ENCODE measurements at regions not wholly inside any gene's neighbourhood (a gene's known extent, or its start where the extent isn't known, plus 50 kb on each side); places are given as distances from the start of the nearest gene placed in this dataset.

DNA sequence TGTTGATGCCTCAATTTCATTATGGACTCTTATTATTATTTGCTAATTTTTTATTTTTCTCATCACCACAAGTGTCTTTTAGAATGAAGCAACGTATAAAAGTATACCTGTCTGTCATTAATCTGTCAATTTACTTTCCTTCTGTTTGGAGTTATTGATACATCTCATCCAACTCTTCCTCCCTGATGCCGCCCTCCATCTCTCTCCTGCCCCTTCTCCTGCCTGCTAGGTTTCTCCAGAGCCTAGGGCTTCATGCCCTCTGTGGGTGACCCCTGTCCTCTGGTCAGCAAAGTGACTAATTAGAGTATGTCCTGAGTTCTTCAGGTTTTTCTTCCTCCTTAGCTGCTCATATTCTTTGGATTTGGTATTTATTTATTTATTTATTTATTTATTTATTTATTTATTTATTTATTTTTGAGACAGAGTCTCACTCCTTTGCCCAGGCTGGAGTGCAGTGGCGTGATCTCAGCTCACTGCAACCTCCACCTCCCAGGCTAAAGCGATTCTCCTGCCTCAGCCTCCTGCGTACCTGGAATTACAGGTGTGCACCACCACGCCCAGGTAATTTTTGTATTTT, 162.5 kb upstream of the MYCN start:
- ATAC-seq = no peak
- TF ChIP-seq ZFP3 (CRISPR knock-in tag; IDR thresholded peaks at IDR 0.05) (no peak), TOX (CRISPR knock-in tag; IDR thresholded peaks at IDR 0.05; ENCODE audit: borderline replicate concordance) (no peak), SNAI2 (CRISPR knock-in tag; IDR thresholded peaks at IDR 0.05) (no peak), OSR1 (CRISPR knock-in tag; IDR thresholded peaks at IDR 0.05) (no peak), GLIS3 (CRISPR knock-in tag; IDR thresholded peaks at IDR 0.05) (no peak), TSHZ2 (CRISPR knock-in tag; IDR thresholded peaks at IDR 0.05) (no peak), TCF4 (CRISPR knock-in tag; IDR thresholded peaks at IDR 0.05; ENCODE audit: borderline replicate concordance) (no peak)
- TF ChIP-seq, protein P1, sequence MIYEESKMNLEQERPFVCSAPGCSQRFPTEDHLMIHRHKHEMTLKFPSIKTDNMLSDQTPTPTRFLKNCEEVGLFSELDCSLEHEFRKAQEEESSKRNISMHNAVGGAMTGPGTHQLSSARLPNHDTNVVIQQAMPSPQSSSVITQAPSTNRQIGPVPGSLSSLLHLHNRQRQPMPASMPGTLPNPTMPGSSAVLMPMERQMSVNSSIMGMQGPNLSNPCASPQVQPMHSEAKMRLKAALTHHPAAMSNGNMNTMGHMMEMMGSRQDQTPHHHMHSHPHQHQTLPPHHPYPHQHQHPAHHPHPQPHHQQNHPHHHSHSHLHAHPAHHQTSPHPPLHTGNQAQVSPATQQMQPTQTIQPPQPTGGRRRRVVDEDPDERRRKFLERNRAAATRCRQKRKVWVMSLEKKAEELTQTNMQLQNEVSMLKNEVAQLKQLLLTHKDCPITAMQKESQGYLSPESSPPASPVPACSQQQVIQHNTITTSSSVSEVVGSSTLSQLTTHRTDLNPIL (CRISPR knock-in tag; IDR thresholded peaks at IDR 0.05; ENCODE audit: low read depth) = no peak

GRCh38 chr2:15778529-15779219, 161.7 kb upstream of the MYCN start:
- no peak for ATAC-seq
- no peak for TF ChIP-seq BACH2 (CRISPR knock-in tag; IDR thresholded peaks at IDR 0.05; ENCODE audit: borderline replicate concordance)
- TF ChIP-seq, protein P2, sequence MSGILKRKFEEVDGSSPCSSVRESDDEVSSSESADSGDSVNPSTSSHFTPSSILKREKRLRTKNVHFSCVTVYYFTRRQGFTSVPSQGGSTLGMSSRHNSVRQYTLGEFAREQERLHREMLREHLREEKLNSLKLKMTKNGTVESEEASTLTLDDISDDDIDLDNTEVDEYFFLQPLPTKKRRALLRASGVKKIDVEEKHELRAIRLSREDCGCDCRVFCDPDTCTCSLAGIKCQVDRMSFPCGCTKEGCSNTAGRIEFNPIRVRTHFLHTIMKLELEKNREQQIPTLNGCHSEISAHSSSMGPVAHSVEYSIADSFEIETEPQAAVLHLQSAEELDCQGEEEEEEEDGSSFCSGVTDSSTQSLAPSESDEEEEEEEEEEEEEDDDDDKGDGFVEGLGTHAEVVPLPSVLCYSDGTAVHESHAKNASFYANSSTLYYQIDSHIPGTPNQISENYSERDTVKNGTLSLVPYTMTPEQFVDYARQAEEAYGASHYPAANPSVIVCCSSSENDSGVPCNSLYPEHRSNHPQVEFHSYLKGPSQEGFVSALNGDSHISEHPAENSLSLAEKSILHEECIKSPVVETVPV (CRISPR knock-in tag; IDR thresholded peaks at IDR 0.05) = no peak
- no peak for TF ChIP-seq POU6F1 (CRISPR knock-in tag; IDR thresholded peaks at IDR 0.05; ENCODE audit: borderline replicate concordance, low read depth)
- no peak for TF ChIP-seq OSR1 (CRISPR knock-in tag; IDR thresholded peaks at IDR 0.05)
- no peak for TF ChIP-seq SNAI2 (CRISPR knock-in tag; IDR thresholded peaks at IDR 0.05)
- no peak for TF ChIP-seq ZFP30 (CRISPR knock-in tag; IDR thresholded peaks at IDR 0.05)
- TF ChIP-seq ISL1 (CRISPR knock-in tag; IDR thresholded peaks at IDR 0.05) = no peak
- TF ChIP-seq ESRRG (CRISPR knock-in tag; IDR thresholded peaks at IDR 0.05) = no peak

GRCh38 chr2:15779381-15780041, 160.8 kb upstream of the MYCN start:
- no peak for TF ChIP-seq ZNF8 (CRISPR knock-in tag; IDR thresholded peaks at IDR 0.05)
- TF ChIP-seq GLIS3 (CRISPR knock-in tag; IDR thresholded peaks at IDR 0.05) = no peak
- no peak for TF ChIP-seq ZC3H10 (CRISPR knock-in tag; IDR thresholded peaks at IDR 0.05)
- TF ChIP-seq CSDC2 (CRISPR knock-in tag; IDR thresholded peaks at IDR 0.05) = no peak
- no peak for TF ChIP-seq ZNF565 (CRISPR knock-in tag; conservative IDR thresholded peaks at IDR 0.05; ENCODE audit: low read depth)
- no peak for TF ChIP-seq PATZ1 (CRISPR knock-in tag; IDR thresholded peaks at IDR 0.05; ENCODE audit: borderline replicate concordance)
- TF ChIP-seq BACH2 (CRISPR knock-in tag; IDR thresholded peaks at IDR 0.05; ENCODE audit: borderline replicate concordance) = no peak
- TF ChIP-seq TCF4 (CRISPR knock-in tag; IDR thresholded peaks at IDR 0.05; ENCODE audit: borderline replicate concordance) = no peak
- TF ChIP-seq ZFP30 (CRISPR knock-in tag; IDR thresholded peaks at IDR 0.05) = no peak
- TF ChIP-seq RARB (CRISPR knock-in tag; IDR thresholded peaks at IDR 0.05) = no peak
- no peak for TF ChIP-seq ZNF70 (CRISPR knock-in tag; IDR thresholded peaks at IDR 0.05)
- TF ChIP-seq ZFP3 (CRISPR knock-in tag; IDR thresholded peaks at IDR 0.05) = no peak
- TF ChIP-seq, protein P2 (CRISPR knock-in tag; IDR thresholded peaks at IDR 0.05) = no peak
- TF ChIP-seq ESRRG (CRISPR knock-in tag; IDR thresholded peaks at IDR 0.05) = no peak
- no peak for TF ChIP-seq POU6F1 (CRISPR knock-in tag; IDR thresholded peaks at IDR 0.05; ENCODE audit: borderline replicate concordance, low read depth)
- no peak for TF ChIP-seq SNAI2 (CRISPR knock-in tag; IDR thresholded peaks at IDR 0.05)
- TF ChIP-seq OSR1 (CRISPR knock-in tag; IDR thresholded peaks at IDR 0.05) = no peak
- no peak for ATAC-seq
